ENCODE measurements at regions not wholly inside any gene's neighbourhood (a gene's known extent, or its start where the extent isn't known, plus 50 kb on each side); places are given as distances from the start of the nearest gene placed in this dataset.

DNA sequence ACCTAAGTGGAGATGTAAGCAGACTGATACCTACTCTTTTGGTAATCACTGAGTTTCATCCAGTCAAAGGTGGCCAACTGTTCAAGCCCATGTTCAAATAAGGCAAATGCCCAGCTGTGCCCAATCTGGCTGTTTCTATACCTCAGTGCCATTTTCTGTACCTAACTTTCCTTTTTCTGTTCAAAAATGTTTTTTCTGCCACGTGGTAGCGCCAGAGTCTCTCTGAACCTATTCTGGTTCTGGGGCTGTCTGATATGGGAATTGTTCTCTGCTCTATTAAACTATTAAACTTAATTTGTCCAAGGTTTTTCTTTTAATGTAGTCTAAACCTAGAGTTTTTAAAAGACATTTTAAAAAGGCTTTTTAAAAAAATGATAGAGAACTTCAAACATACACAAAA lies 391.2 kb downstream of the NOVA1 start:
- no peak for DNase-seq (ENCODE audit: low read depth)

DNA sequence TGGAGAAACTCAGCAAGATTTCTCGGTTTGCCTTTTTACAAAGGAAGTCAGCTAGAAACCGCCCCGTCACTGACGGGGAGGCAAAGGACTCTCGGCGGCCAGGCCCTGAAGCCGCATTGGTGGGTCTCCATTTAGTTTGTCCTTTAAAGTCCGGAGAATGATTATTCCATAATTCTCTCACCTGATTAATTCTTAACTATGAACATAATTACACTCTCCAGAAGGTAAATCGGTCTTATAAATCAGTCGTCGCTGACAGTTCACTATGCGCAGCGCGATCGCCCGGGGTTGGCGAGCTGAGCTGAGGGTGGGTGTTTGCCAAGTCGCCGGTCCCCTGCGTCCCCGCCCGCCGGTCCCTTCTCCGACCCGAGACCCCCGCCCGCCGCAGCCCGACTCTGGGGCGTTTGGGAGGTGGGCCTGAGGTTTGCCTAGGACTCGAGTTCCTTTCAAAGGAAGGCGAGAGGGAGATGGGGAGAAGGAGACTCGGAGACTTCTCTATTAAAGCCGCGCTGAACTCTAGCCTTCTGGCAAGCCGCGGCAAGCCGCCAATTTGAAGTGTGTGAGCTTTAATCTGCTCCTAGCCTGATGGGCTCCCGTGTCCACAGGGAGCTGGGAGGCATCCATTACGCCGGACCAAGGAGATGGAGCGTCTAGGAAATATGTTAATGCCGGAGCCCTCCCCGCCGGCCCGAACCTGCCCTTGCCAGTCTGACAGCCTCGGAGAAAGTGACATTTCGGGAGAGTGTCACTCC lies 392.9 kb downstream of the NOVA1 start:
- DNase-seq (ENCODE audit: low read depth): no peak

DNA sequence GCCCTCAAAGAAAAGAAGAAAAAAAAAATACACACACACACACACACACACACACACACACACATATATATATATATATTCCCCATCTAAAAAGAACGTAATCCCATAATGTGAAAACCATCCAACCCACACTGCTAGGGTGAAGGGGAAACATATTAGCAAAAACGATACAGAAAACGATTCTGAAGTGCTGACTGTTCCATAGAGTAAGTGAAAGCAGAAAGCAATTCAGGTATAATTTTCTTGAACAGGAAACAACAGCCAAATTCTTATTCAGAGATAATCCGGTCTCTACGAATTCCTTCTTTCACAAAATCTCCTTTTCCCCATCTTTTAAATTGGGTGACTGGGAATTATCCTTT lies 393.5 kb downstream of the NOVA1 start:
- no peak for DNase-seq (ENCODE audit: low read depth)

DNA sequence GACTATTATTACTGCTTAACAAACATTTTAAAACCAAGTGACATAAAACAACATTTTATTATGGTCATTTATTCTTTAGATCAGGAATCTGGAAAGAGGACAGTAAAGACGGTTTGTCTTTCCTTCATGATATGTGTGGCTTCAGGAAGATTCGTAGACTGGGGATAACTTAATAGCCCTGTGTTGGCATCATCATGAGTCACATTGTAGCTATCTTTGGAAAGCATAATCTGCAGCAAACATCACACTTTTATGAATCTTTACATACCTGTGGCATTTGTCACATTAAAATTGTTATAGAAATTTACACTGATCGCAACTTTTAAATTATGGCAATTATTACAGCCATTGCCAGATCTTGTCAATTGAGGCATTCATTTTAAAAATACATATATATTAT lies 397.1 kb downstream of the NOVA1 start:
- peak; percentile 48 for DNase-seq (ENCODE audit: low read depth)

DNA sequence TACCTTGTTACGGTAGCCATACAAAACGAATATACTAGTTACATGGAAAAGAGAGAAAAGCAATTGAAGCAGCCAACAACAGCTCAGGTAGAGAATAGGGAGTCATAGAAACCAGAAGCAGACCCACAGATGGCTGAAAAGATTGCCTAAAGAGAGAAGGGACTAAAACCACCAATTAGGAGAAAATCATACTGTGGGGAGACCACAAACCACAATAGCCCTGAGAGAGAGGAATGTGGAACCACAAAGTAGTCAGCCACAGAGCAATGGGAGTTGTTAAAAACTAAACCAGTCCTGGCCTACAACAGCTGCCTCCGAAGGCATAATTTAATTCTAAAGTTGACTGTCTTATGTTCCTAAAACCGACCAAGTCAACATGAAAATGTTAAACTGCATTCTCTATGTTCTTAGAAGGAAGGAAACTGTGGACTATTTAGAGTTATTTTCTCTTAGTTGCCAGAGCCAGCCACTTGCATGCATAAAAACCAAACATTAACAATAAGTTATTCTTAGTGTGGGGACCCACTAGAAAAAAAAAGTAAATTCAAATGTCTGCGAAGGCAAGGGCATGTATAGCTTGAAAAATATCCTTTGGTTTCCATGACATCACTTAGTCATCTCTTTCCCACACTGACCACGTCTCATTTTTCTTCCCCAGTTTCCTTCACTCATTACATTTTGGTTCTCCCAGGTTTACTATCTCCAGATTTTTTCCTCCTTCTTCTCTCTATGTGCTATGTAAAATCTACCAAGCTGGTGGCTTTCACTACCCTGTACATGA lies 398.1 kb downstream of the NOVA1 start:
- peak; percentile 72 for DNase-seq (ENCODE audit: low read depth)

DNA sequence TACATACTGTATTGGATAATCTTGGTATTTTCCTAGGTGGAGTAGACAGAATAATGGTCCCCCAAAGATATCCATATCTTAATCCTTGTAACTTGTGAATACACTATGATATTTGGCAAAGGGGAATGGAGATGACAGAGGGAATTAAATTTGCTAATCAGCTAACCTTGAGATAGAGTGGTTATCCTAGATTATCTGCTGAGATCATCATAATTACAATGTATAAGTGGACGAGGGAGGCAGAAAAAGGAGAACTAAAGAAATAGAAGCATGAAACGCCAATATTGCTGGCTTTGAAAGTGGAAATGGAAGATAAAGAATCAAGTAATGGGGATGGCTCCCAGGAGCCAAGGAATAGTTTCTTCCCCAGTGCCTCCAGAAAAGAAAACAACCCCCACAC lies 398.7 kb downstream of the NOVA1 start:
- no peak for DNase-seq (ENCODE audit: low read depth)

DNA sequence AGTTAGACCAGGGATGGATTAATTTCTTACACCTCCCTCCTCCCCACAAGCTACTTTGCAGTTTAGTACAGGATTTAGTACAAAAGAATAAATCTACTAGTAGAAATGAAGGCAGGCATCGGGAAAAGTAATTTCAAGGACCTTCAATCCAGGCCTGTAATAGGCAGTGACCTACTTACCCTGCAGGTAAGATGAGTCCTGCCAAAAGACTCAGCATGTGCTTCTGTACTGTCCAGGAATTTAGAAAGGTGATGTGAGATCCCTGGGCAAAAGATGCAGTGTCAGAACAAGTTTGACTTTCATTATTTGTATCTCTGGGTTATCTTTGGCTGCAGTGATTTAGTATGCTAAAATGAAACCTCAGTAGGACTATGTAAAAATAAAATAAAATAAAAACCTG lies 403.0 kb downstream of the NOVA1 start:
- no peak for DNase-seq (ENCODE audit: low read depth)

DNA sequence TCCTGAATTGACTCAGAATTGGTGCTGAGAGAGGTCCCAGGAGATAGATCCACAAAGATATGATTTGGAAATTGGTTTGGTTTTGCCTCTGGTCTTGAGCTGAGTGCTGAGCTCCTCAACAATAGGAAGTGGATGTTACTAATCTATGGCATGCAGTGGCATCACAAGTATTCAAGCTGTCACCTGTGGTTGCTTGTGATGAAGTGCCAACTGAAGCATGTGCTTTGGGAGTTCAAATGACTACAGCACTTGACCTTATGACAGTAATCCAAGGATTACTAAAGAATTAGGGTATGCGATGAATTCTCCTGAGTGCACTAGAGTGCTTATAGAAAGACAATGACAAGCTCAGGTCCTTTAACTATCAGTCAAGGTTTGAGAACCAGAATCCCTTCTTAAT lies 406.2 kb downstream of the NOVA1 start:
- no peak for DNase-seq (ENCODE audit: low read depth)

DNA sequence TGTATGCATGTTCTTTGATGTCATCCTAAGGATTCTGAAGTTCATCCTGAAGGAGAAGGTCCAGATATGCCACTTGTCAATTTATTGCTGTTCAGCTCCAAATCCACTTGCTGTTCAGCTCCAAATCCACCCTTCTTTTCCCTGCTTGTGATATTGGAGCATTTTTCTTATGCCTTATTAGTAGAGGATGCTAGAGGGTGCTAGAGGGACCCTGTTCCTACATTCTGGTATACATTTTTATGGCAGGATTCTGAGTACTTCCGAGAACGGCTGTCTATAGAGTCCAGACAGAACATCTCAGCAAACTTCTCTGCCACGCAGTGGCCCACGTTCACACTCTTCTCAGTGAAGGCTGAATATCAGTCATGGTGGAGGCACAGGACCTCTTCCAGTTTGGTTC lies 406.7 kb downstream of the NOVA1 start:
- peak; percentile 21 for DNase-seq (ENCODE audit: low read depth)

DNA sequence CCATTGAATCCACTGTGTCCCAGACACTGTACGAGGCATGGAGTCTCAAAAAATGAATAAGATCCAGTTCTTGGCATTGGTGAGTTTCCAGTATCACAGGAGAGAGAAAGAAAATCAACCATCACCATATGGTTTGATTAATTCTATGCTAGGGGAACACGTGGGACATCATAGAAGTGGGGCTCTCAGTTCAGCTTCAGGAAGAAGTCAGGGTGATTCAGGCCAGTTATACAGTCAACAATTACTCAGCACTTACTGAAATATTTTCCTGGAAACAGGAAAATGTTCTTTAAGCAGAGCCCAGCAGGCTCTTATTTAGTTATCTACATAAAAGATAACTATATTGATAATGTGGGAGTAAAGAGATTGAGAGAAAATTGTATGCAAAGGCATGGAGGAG lies 407.2 kb downstream of the NOVA1 start:
- peak; percentile 19 for DNase-seq (ENCODE audit: low read depth)

DNA sequence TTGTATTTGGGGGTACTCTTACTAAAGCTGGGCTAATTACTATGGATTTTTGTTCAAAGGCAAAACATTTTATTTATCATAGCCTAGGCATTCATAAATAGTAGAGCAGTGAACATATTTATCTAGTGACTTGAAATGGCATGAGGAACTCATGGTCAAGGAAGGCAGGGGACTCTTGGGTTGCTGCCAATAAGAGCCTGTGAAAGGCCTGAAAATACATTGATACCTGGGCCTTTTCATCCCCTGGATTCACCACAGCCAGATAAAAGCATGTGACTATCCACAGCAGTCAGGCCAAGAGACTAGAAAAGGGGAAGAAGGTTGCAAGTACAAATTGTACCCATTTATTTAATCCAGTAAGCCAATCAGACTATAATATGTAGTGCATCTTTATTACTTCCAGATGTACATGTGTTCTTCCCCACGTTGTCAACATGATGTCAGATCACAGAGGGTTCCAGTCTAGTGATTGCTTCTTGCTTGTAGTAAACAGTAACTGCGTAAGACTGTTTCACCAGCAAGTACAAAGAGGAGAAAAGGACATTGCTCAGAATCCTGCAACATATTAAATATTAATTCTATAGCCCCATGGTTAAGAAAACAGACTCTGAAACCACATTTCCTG lies 409.7 kb downstream of the NOVA1 start:
- DNase-seq (ENCODE audit: low read depth): no peak

DNA sequence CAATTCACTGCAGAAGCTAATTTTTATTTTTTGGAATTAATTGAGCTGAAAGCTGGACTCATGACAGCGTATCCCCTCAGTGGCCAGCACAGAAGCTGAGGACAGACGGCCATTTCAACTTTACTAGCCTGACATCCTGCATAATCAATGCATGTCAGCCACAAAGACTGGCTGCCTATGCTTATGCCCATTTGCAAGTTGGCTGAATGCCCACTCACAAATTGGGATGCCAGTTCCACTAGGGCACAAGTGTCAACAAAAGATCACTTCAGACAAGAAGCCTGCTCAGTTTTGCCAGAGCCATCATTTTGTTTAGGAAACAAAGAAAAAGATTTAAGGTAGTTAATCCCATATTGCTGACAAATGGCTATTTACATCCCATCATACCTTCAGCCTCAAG lies 417.6 kb downstream of the NOVA1 start:
- DNase-seq (ENCODE audit: low read depth): no peak

DNA sequence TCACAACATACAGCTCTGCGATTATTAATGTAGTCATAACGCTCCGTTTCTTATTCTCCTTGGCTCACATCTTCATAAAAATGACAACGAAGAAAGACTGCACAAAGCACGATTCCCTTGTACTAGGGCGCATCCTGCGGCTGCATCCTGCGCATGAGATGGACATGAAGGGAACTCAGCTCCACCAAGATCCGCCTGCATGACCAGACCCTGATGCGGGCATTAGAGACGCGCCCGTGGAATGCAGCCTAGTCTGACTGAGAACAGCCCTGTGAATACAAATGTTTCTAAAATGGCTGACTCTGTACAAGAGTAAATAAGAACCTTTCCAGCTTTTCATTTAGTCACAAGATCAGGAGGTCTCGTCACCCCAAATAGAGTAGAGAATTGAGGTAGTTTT lies 422.2 kb downstream of the NOVA1 start:
- no peak for DNase-seq (ENCODE audit: low read depth)

DNA sequence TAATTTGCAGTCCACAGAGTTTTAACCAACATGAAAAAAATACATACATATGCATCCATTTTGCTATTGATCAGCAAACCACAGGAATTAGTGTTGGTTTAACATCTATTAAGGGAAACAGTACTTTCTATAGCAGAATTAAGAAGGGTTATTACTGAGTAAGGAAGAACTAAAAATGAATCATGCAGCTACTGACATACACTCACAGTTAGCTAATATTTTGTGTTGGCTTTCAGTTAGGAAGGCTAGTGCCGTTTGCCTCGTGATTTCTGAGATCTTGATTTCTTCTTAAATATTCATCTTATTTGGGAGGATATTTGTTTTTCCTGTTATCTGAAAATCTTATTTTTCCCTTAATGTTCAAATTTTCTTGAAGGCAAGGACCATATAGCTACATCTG lies 423.4 kb downstream of the NOVA1 start:
- DNase-seq (ENCODE audit: low read depth): no peak

DNA sequence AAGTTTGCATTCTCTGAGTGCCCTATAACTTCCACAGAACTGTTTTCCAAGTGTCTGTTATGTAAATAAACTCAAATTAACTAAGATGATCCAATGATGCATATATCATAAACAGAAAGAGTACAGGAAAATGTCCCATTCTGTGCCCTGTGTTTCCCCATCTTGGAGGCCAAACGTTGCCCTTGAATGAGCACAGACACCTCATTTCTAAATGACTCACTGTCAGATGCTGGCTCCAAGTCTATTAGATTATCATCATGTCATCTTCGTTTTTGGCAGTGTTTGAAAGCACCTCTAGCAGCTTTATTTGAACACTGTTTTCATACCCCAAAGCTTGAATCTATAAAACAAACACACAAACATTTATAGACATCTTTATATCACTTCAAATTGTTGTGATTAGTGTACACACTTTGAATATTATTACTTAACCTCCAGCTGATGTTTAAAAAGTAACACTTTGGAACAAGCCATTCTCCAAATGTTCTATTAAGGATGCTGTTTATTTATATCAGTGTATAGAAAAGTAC lies 424.2 kb downstream of the NOVA1 start:
- DNase-seq (ENCODE audit: low read depth): no peak

DNA sequence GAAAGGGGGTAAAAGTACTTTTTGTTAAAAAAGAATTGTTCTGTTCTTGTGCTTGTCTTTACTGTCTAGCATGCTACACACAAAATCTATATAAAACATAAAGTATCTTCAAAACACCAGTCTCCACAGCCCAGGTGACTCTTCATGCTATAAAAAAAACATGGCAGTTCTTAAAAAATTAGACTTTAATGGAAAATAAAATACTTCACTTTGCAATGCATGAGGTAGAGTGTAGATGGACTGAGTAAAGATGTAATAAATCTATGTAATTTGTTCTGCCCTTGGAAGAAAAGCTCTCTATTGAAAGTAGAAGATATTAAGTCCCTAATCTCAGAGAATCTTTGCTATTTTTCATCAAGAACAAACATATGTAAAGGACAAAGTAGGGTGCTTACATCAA lies 425.4 kb downstream of the NOVA1 start:
- DNase-seq (ENCODE audit: low read depth): no peak

DNA sequence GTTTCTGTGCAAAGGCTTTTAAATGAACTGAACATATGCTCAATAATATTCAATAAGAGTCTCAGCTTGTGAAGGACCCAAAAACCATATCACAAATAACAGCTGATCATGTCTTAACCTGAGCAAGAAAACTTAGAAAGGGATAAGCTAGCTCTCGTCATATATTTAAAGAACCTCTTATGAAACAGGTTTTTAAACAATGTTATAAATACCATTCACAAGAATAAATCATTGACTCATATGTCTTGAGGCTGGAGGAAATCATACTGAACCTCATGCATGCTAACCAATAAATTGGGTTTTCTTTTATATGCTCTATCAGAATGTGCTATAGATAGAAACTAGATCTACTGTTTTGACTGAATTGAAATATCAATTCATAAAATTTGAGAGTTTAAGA lies 426.9 kb downstream of the NOVA1 start:
- DNase-seq (ENCODE audit: low read depth): no peak

DNA sequence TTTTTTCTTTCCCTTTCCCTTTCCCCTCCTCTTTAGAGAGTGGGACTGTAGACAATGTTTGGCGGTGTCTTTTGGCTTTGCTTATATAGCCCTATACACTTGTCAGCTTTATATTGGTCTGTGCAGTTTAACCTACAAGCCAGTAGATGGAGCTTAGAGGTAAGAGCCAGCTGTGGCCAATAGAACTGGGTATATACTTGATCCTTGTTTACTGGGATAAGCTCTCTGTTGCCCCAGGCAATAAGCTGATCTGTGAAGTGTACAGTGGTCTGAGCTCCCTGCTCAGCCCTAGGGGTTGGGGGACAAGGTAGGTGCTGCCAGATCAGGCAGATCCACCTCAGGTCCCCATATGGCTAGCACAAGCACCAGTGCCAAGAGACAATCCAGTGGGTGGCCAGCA lies 434.1 kb downstream of the NOVA1 start:
- DNase-seq (ENCODE audit: low read depth): peak; percentile 4

DNA sequence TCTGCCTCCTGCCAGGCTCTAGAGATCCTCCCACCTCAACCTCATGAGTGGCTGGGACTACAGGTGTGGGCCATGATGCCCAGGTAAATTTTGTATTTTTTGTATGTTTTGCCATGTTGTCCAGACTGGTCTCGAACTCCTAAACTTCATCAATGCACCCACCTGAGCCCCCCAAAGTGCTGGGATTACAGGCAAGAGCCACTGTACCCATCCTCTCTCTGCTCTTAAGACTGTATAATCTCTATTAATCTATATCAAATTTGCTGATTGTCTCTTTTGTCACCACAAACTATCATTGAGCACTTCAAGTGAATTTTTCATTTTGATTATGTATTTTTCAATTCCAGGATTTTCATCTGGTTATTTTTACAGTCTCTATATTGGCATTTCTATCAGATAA lies 440.3 kb downstream of the NOVA1 start:
- no peak for DNase-seq (ENCODE audit: low read depth)

DNA sequence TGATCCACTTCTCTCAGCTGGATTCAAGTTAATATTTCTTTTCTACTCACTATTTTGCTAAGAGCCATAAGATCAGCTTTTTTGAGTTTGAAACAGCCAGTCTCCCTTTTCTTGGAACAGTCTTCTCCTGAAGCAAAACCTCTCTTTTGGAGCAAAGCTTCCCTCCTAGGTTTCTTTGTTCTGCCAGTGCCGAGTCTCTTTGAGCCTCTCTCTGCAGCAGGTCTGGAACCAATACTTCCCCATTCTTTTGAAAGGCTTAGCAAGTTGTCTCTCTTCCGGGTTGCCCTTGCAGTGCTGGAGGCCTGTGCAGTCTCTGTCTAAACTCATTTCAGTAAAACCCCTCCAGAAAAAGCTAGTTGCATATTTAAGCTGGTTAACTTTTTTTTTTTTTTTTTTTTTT lies 454.8 kb downstream of the NOVA1 start:
- no peak for DNase-seq (ENCODE audit: low read depth)

DNA sequence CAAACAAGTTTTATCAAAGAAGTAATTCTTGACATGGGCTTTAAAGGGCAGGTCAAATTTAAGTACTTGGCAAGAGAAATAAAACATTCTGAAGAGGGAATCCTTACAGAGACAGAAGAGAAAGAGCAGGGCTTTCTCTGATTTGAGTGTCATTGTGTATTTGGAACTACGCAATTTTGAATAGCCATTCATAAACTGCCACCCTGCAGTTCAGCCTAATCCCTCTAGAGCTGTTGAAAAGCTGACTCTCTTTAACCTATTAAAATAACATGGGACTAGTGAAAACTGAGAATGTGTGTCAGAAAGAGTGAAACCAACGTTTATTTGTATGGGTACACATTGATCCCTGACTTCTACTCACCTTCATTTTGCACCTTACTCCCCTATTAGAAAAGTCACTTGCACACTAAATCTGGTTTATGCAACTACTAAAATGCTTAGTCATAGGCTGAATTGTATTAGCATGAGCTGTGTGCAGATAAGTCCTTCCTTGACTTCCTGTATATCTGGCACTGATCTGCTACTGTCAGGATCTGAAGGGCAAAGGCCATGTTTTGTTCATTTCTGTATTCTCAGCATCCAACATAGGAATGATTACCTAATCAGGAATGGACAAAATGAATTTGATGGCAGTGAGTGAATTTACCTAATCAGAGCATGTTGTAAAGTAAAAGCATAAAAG lies 458.9 kb downstream of the NOVA1 start:
- DNase-seq (ENCODE audit: low read depth): peak; percentile 58

DNA sequence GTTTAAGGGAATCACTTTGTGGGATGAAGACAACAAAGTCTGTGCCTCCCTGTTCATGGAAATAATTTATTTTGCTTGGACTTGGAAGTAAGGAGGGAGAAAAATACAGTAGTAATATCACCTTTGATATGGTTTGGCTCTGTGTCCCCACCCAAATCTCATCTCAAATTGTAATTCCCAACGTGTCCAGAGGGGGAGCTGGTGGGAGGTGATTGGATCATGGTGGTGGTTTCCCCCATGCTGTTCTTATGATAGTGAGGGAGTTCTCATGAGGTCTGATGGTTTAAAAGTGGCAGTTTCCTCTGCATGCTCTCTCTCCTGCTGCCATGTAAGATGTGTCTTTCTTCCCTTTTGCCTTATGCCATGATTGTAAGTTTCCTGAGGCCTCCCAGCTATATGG lies 460.7 kb downstream of the NOVA1 start:
- DNase-seq (ENCODE audit: low read depth): no peak

Data from HT1080 (cell line).